Fibroblast of skin of right biceps (primary cell): ENCODE measurements at regions not wholly inside any gene's neighbourhood (a gene's known extent, or its start where the extent isn't known, plus 50 kb on each side); places are given as distances from the start of the nearest gene placed in this dataset.

Source experiments
- DNase-seq: peaks from one replicate; pipeline ENCODE4 v3.0.0-alpha.2; 2013

DNA sequence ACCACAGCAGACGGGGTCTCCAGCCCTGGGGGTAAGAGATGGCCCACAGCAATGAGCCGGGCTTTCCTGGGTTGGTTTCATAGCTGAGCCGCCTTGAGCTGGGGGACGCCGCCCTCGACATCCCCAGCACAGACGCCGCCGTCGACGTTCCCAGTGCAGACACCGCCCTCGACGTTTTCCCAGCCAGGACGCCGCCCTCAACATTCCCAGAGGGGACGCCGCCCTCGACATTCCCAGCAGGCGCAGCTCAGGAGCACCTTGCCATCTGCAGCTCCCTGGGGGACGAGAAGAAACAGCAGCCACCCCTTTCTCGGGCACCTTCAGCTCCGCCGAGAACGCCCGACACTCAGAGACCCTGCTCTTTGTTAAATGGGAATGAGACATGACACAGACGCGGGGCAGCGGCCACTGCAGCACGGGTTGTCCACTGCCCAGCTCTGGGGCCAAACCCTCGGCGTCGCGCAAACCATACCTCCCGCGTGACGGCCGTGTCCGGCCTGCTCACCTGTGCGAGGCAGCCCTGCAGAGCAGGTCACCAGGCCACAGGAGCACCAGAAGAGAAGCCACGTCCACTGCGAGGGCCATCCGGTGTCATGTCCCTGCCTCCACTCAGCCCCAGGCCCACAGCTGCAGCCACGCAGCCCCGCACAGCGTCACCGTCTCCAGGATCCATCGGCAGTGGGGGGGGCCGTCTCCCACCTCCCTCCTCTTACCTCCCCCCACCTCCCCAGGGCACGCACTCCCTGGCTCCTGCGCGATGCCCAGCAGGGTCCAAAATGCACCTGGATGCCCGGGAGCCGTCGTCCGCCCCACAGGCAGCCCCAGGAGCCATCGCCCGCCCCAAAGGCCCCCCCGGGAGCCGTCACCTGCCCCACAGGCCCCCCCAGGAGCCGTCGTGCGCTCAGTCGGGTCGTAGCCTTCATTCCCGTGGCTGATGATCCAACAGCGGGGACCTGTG lies 77.4 kb upstream of the GALNT9 start:
- DNase-seq, result no peak

DNA sequence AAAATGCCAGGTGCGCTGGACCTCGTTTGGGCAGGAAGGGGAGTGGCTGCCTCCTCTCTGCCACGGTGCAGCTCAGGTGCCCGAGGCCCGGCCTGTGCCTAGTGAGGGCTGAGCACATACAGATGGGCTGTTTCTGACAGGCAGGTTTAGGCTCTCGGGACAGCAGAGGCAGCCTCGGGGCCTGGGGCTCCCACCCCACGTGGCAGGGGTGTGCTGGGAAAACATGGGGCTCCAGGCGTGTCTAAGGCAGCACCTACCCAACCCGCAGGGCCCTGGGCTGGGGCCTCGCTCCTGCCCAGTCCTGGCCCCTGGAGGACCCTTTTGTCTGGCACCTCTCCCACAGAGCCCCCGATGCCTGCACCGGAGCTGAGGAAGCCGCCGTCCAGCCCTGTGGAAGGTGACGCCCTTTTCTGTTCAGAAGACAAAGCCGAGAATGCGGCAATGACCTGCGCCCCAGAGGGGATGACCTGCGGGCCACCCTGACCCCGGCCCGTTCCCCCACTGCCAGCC lies 76.4 kb upstream of the GALNT9 start:
- DNase-seq, result no peak

DNA sequence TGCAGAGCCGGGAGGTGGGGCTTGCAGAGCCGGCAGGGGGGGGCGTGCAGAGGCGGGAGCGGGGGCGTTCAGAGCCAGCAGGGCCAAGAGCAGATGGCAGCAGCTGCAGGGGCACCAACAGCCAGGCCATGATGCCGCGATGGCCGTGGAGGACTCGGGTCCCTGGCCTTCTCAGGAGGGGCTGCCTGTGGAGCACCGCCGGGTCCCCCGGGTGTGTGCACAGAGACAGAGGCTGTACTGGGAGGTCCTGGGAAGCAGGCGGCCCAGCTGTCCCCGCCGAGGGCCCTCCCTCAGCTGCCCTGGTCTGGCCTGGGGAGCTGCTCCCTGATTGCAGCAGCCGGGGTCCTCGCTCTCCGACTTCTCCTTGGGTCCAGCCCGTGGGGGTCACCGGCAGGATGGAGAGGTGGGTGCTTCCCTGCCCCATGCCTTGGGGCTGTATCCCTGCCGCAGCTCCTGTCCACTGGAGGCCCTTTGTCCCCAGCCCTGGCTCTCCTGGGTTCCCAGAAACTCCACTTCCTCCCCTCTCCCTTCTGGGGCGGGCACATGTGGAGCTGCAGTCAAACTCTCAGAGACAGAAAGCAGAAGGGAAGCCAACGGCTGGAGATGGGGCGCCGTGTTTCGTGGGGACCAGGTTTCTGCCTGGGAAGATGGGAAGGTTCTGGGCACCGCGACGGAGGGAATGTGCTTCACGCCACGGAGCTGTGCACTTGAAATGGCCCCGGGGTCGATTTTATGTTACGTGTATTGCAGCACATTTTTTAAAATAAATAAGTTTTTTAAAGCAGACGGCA lies 75.8 kb upstream of the GALNT9 start:
- DNase-seq, result no peak

GRCh38 chr12:132404435-132404855 lies 75.1 kb upstream of the GALNT9 start:
- DNase-seq, result no peak

GRCh38 chr12:132403636-132404434 lies 74.4 kb upstream of the GALNT9 start:
- DNase-seq, result no peak

GRCh38 chr12:132402831-132403416 lies 73.5 kb upstream of the GALNT9 start:
- no peak for DNase-seq

DNA sequence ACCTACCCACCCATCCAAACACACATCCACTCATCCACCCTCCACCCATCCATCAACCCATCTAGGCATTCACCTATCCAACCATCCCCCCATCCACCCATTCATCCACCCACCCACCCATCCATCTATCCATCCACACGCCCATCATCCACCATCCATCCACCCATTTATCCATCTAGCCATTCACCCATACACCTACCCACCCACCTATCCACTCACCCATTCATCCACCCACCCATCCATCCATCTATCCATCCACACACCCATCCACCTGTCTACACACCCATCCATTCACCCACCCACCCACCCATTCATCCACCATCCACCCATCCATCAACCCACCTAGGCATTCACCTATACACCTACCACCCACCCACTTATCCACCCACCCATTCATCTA lies 72.6 kb upstream of the GALNT9 start:
- DNase-seq, result no peak

DNA sequence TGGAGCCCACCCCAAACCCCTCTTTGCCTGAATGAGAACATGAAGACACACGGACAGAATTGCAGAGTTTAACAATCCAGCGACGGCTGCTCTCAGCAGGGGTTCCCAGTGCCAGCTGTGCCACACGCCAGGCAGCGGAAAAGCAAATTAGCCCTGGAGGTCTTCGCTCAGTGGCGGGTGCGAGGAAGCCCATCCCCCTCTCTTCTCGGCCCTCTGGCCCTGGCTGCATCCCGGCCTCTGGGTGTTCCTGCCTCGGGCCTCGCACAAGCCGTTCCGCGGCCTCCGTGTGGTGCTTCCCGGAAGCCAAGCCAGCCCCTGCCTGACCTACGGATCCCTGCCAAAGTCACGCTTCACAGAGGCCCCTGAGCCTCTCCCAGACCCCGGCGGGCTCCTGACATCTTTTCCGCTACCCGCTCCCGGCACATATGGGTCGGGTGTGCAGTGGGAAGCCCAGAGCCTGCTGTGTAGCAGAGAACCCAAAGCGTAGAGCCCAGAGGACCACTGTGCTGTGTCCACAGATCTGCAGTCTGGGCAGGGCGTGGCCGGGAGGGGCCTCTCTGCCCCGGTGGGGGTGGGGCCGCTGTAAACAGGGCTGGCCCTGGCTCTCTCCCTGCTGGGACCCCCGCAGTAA lies 70.7 kb upstream of the GALNT9 start:
- no peak for DNase-seq

DNA sequence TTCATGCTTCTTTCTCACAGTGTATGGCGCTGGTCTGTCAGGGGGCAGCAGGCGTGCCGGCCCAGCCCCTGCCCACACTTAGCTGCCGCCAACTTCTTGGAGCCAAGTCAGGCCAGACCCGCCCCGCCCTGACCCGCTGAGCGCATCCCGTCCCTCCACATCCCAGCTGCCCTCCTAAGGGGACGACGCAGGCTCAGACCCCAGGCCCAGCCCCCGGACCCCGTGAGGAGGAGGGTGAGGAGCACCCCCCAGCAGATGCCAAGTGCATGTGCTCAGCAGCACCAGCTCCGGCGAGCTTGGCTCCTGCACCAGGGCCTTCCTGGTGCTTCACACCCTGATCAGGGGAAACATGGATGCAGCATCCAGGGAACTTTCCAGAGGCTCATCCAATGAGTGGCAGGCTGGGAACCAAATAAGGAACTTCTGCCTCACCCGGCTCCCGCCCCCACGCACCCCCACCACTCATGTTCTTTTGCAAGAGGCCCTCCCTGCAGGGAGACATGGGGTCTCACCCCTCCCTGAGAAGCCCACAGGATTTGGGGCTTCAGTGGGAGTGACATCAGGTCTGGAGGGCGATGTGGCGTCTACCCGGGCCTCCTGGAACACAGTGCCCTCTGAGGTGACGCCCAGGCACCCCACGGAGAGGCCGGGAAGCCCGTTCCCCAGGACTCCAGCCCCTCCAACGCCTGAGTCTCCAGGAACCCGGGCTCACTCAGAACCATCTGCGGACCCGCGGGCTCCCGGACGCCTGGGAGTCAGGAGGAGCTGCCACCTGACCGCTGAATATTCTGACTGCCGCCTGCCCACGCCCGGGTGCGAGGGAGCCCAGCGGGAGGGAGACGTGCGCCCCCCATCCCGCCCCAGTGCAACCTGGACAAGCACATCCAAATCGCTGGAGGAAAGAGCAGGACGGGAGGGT lies 70.0 kb upstream of the GALNT9 start:
- no peak for DNase-seq

DNA sequence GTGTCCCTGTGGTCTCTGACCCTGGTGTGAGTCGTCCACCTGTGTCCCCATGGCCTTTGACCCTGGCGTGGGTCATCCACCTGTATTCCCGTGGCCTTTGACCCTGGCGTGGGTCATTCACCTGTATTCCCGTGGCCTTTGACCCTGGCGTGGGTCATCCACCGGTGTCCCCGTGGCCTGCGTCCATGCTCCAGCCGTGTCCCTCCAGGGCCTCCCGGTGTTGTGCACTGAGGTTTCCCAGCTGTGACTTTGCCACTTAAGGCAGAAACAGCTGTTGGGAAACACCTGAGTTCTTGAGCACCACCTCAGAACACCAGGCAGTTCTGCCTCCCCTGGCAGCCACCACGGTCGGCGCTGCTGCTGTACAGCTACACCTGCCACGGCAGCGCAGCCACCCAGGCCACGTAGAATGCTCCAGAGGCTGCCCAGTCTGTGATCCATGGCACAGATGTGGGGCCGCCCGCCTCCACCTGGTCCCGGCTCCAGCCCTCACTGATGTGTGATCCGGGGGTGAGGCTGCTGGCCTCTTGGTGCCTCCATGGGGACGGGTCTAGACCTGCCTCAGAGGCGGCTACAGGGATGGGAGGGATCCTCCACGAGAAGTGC lies 69.1 kb upstream of the GALNT9 start:
- no peak for DNase-seq

- no peak for DNase-seq
These were observed 68.6 kb upstream of the GALNT9 start for GRCh38 chr12:132397934-132398385.

DNA sequence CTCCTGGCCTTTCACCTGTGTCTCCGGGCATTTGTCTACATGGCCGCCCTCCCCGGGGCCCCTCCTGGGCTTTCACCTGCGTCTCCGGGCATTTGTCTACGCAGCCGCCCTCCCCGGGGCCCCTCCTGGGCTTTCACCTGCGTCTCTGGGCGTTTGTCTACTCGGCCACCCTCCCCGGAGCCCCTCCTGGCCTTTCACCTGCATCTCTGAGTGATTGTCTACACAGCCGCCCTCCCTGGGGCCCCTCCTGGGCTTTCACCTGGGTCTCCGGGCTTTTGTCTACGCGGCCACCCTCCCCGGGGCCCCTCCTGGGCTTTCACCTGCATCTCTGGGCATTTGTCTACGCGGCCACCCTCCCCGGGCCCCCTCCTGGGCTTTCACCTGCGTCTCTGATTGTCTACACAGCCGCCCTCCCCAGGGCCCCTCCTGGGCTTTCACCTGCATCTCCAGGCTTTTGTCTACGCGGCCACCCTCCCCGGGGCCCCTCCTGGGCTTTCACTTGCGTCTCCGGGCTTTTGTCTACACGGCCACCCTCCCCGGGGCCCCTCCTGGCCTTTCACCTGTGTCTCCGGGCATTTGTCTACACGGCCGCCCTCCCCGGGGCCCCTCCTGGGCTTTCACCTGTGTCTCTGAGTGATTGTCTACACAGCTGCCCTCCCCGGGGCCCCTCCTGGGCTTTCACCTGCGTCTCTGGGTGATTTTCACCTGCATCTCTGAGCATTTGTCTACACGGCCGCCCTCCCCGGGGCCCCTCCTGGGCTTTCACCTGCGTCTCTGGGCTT lies 68.0 kb upstream of the GALNT9 start:
- DNase-seq, result no peak

DNA sequence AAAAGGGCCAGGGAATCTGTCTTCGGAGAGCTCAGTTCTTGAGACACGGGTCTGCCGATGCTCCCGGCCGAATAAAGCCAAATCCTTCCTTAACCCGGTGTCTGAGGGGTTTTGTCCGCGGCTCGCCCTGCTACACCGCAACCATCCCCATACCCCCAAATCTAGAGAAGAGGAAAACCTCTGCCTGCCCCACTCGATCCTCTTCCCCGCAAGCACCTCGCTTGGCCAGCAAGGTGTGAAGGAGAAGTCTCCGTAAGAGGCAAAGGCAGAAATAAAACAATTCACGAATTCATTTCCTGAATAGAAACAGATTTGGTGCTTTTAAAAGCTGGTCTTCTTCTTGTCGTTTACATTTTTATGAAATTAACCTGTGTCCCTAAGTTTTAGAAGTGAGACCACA lies 67.3 kb upstream of the GALNT9 start:
- no peak for DNase-seq

- DNase-seq, result no peak
These were observed 66.5 kb upstream of the GALNT9 start for GRCh38 chr12:132395908-132396305.

DNA sequence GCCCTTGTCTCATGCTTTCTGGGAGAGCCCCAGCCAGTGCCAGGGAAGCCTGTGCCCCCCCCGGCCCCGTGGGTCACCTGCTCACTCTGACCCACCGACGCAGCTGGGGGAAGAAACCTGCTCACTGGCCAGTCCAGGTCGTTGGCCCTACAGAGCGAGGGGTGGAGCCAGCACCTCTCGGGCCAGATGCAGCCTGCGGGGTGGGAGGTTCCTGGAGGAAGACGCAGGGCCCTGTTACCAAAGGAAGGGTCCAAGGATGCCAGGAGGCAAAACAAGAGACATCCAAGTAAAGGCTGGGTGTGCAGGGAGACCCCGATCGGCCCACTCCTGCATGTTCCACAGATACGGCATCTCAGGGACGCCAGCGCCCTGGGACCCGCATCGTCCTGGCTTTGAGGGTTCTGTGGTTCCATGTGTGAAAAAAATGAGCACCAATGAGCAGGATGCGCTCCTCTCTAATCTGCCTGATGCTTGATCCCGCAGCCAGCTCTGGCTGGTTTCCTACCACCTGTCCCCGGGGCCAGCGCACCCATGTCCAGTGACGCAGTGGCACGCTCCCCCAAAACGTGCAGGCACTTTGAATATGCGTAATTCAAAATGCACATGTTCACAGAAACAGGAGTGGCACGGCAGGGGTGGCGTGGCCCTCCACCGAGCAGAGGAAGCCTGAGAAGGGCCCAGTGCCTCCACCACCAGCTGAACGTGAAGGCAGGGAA lies 66.0 kb upstream of the GALNT9 start:
- DNase-seq, result no peak

DNA sequence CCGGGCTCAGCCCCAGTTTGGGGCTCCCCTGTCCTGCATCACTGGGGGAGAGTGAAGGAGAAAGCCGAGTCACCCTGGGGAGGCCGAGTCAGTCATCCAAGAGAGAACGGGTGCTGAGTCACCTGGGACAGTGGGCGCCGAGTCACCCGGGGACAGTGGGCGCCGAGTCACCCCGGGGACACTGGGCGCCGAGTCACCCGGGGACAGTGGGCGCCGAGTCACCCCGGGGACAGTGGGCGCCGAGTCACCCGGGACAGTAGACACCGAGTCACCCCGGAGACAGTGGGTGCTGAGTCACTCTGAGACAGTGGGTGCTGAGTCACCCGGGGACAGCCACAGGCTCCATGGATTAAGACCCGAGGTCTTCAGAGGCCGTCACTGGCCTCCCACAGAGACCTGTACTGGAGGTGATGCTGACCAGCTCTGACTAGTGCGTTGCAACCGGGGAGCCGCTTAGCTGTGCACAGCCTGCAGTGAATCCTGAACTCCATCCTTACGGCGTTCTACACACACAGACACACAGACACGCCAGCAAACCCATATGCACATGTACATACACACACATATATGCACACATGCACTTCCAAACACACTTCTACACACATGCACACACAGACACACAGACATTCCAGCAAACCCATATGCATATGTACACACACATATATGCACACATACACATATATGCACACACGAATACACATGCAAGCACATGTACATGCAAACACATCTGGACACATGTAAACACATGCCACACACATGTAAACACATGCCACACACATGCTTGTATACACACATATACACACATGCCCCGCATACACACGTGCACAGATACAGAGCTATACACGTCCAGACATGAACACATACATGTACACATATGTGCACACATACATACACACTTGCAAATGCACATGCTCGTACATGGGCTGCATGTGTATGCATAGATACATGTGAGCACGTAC lies 64.9 kb upstream of the GALNT9 start:
- no peak for DNase-seq

GRCh38 chr12:132393245-132393795 lies 63.9 kb upstream of the GALNT9 start:
- no peak for DNase-seq
